C4-2B (cell line): ENCODE measurements at regions not wholly inside any gene's neighbourhood (a gene's known extent, or its start where the extent isn't known, plus 50 kb on each side); places are given as distances from the start of the nearest gene placed in this dataset.

Experiments
- ZFX ChIP-seq: fragments of 450-650 bp; IDR thresholded peaks from 2 replicates; pipeline ENCODE4 v1.6.1; 2017
- TF ChIP-seq, protein P1 (sequence below): fragments of 450-650 bp; conservative IDR thresholded peaks from 2 replicates; pipeline ENCODE4 v1.5.1; 2017; ENCODE audit warnings: mild to moderate bottlenecking

DNA sequence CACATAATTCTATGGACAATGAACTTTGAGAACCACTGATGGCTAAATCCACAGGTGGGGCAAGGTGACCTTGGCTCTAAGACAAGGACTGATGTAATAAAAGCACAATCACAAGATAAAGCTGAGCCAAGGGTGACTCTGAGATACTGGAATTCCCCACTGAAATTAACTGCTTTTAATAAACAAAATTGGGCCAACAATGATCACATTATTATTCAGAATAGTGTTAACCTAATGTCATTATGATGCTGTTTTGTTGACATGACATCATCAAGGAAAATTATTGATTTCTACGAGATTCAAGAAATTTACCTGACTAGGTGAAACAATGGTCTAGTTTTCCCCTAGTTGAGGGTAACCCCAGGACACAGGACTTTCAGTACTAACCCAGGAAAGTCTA lies 273.7 kb upstream of the NFIA start:
- TF ChIP-seq, protein P1, sequence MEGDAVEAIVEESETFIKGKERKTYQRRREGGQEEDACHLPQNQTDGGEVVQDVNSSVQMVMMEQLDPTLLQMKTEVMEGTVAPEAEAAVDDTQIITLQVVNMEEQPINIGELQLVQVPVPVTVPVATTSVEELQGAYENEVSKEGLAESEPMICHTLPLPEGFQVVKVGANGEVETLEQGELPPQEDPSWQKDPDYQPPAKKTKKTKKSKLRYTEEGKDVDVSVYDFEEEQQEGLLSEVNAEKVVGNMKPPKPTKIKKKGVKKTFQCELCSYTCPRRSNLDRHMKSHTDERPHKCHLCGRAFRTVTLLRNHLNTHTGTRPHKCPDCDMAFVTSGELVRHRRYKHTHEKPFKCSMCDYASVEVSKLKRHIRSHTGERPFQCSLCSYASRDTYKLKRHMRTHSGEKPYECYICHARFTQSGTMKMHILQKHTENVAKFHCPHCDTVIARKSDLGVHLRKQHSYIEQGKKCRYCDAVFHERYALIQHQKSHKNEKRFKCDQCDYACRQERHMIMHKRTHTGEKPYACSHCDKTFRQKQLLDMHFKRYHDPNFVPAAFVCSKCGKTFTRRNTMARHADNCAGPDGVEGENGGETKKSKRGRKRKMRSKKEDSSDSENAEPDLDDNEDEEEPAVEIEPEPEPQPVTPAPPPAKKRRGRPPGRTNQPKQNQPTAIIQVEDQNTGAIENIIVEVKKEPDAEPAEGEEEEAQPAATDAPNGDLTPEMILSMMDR: no peak
- no peak for TF ChIP-seq ZFX
